HL-60 (cell line): ENCODE measurements at regions not wholly inside any gene's neighbourhood (a gene's known extent, or its start where the extent isn't known, plus 50 kb on each side); places are given as distances from the start of the nearest gene placed in this dataset.

ENCODE experiments used
- DNase-seq, 2 experiments: peaks; one replicate each; pipeline ENCODE4 v3.0.0-alpha.2; 2010 to 2020; ENCODE audit warnings: low read depth in 1 of 2, low spot score in 1 of 2
- H3K27ac ChIP-seq: fragments of 250-450 bp; sonication (Bioruptor Pico); replicated peaks from 2 replicates; pipeline ENCODE4 v1.5.1; 2020; ENCODE audit warnings: mild to moderate bottlenecking, moderate library complexity
- H3K27me3 ChIP-seq: fragments of 250-450 bp; sonication (Bioruptor Pico); 2 replicates; pipeline ENCODE4 v1.5.1; 2021; ENCODE audit warnings: mild to moderate bottlenecking, moderate library complexity; ENCODE audit not compliant: insufficient read depth, poor library complexity, severe bottlenecking
- H3K4me3 ChIP-seq: replicated peaks from 2 replicates; pipeline ENCODE4 v1.5.1; 2011; ENCODE audit warnings: mild to moderate bottlenecking, control low read depth, low read length; ENCODE audit not compliant: insufficient read depth
- CTCF ChIP-seq: IDR thresholded peaks from one replicate; pipeline ENCODE4 v1.5.1; 2011; ENCODE audit warnings: low read length, control low read depth, inconsistent platforms; ENCODE audit not compliant: insufficient read depth
- GABPA ChIP-seq: IDR thresholded peaks from 2 replicates; pipeline ENCODE4 v1.6.1; 2012; ENCODE audit warnings: low read depth
- POLR2AphosphoS5 ChIP-seq: IDR thresholded peaks from 2 replicates; pipeline ENCODE4 v1.6.1; 2012; ENCODE audit warnings: low read depth
- REST ChIP-seq: IDR thresholded peaks from 2 replicates; pipeline ENCODE4 v1.6.1; 2012; ENCODE audit warnings: low read depth; ENCODE audit not compliant: insufficient replicate concordance
- SPI1 ChIP-seq: IDR thresholded peaks from 2 replicates; pipeline ENCODE4 v1.6.1; 2012; ENCODE audit warnings: low read depth, mild to moderate bottlenecking, borderline replicate concordance

GRCh38 chr9:71249729-71250317 lies 128.4 kb upstream of the TRPM3 start:
- peak; percentile 50 for TF ChIP-seq CTCF
- no peak for TF ChIP-seq GABPA
- peak in 1 of 2 experiments; percentile 31 for DNase-seq
- Histone ChIP-seq H3K27ac (no peak overlapping the region), H3K27me3 (no peaks in the 10 kb centered on the region), H3K4me3 (no peak overlapping the region)

GRCh38 chr9:71245651-71246050 lies 124.2 kb upstream of the TRPM3 start:
- TF ChIP-seq SPI1 (no peak), POLR2AphosphoS5 (no peak), GABPA (no peak), REST (no peak), CTCF (no peak)
- no peak overlapping the region for H3K27ac ChIP-seq
- H3K4me3 ChIP-seq = no peak overlapping the region
- no peak for DNase-seq
- peaks cover 2% of the 10 kb centered on the region for H3K27me3 ChIP-seq

- TF ChIP-seq GABPA = no peak
- no peak for TF ChIP-seq SPI1
- no peak for TF ChIP-seq CTCF
- TF ChIP-seq REST = no peak
- no peak for TF ChIP-seq POLR2AphosphoS5
- H3K27ac ChIP-seq = no peak overlapping the region
- no peak for DNase-seq
- peaks cover 2% of the 10 kb centered on the region for H3K27me3 ChIP-seq
- H3K4me3 ChIP-seq = no peak overlapping the region
These were observed 122.5 kb upstream of the TRPM3 start for GRCh38 chr9:71243951-71244350.

- no peak for DNase-seq
- peaks cover 2% of the 10 kb centered on the region for H3K27me3 ChIP-seq
- no peak overlapping the region for H3K4me3 ChIP-seq
- no peak overlapping the region for H3K27ac ChIP-seq
- TF ChIP-seq POLR2AphosphoS5 (no peak), REST (no peak), GABPA (no peak), SPI1 (no peak), CTCF (no peak)
These were observed 120.7 kb upstream of the TRPM3 start for GRCh38 chr9:71242081-71242480.
